Esophagus muscularis mucosa (tissue), 3 donors: ENCODE measurements at regions not wholly inside any gene's neighbourhood (a gene's known extent, or its start where the extent isn't known, plus 50 kb on each side); places are given as distances from the start of the nearest gene placed in this dataset.

Source experiments
- POLR2AphosphoS5 ChIP-seq, 2 donors: sonication (generic); formaldehyde crosslinking; IDR thresholded peaks; one replicate each; pipeline ENCODE4 v1.6.1; 2017; ENCODE audit warnings: antibody characterized with exemption in 2 of 2
- TF ChIP-seq, protein P1 (sequence below), 3 experiments: fragments of 200-600 bp in 2 of 3; fragments of 450-650 bp in 1 of 3; sonication (generic) in 2 of 3; IDR thresholded peaks; one replicate each; pipeline ENCODE4 v1.5.1; 2017 to 2019; ENCODE audit warnings: antibody characterized with exemption in 3 of 3, mild to moderate bottlenecking in 2 of 3, moderate library complexity in 1 of 3

DNA sequence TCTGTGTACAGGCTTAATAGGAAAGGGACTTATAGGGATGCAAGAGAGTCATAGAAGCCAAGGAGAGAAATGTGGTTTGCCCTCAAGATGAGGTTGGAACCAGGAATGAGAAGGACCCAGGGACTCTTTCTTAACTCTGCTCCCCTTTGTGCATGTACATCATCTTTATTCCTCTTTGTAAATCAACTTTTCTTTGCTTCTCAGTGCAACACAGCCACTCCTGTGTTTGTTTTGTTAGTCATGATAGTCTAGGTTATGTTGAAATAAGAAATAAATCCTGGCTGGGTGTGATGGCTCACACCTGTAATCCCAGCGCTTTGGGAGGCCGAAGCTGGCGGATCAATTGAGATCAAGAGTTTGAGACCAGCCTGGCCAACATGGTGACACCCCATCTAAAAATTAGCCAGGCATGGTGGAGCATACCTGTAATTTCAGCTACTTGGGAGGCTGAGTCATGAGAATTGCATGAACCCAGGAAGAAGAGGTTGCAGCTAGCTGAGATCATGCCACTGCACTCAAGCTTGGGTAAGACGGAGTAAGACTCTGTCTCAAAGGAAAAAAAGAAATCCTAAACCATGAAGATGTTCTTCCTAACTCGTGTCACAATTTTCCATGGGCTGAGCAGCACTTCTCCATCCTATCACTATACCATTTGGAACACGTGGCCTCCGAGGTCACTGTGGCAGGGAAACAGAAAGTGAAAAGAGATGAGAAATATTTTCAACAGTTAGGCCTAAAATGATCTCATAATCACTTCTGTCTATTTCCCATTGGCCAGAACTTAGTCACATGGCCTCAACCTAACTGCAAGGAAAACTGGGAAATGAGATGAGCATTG lies 73.0 kb upstream of the TMEM17 start:
- no peak for TF ChIP-seq POLR2AphosphoS5 (IDR thresholded peaks at IDR 0.05)
- TF ChIP-seq, protein P1, sequence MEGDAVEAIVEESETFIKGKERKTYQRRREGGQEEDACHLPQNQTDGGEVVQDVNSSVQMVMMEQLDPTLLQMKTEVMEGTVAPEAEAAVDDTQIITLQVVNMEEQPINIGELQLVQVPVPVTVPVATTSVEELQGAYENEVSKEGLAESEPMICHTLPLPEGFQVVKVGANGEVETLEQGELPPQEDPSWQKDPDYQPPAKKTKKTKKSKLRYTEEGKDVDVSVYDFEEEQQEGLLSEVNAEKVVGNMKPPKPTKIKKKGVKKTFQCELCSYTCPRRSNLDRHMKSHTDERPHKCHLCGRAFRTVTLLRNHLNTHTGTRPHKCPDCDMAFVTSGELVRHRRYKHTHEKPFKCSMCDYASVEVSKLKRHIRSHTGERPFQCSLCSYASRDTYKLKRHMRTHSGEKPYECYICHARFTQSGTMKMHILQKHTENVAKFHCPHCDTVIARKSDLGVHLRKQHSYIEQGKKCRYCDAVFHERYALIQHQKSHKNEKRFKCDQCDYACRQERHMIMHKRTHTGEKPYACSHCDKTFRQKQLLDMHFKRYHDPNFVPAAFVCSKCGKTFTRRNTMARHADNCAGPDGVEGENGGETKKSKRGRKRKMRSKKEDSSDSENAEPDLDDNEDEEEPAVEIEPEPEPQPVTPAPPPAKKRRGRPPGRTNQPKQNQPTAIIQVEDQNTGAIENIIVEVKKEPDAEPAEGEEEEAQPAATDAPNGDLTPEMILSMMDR (IDR thresholded peaks at IDR 0.05) = no peak
